Stimulated activated CD8-positive, alpha-beta memory T cell treated with anti-CD3 and anti-CD28 coated beads, Interleukin-15, amount 100 ng/mL, for 4 hours (primary cell): ENCODE measurements at regions not wholly inside any gene's neighbourhood (a gene's known extent, or its start where the extent isn't known, plus 50 kb on each side); places are given as distances from the start of the nearest gene placed in this dataset.
"Not testable (repeated sequence)": the region's sequence is repeated elsewhere in the genome, so short reads cannot be mapped to it uniquely, and the experiment has no call there.

Experiments
- DNase-seq, 2 donors: peaks; one replicate each; pipeline ENCODE4 v3.0.0-alpha.2; 2020; ENCODE audit warnings: low read depth in 2 of 2

- no peak for DNase-seq
These were observed 95.5 kb upstream of the CPEB2 start for GRCh38 chr4:14906805-14907204.

GRCh38 chr4:14908635-14909034, 93.6 kb upstream of the CPEB2 start:
- no peak for DNase-seq

GRCh38 chr4:14910411-14910810, 91.9 kb upstream of the CPEB2 start:
- no peak for DNase-seq

GRCh38 chr4:14912426-14912825, 89.9 kb upstream of the CPEB2 start:
- no peak for DNase-seq

GRCh38 chr4:14915018-14915417, 87.3 kb upstream of the CPEB2 start:
- DNase-seq = no peak

- DNase-seq = no peak
These were observed 85.6 kb upstream of the CPEB2 start for GRCh38 chr4:14916554-14917297.

GRCh38 chr4:14917298-14917633, 85.0 kb upstream of the CPEB2 start:
- DNase-seq = no peak

GRCh38 chr4:14918336-14918735, 83.9 kb upstream of the CPEB2 start:
- DNase-seq = no peak

GRCh38 chr4:14919785-14920184, 82.5 kb upstream of the CPEB2 start:
- no peak for DNase-seq

- no peak for DNase-seq
These were observed 82.0 kb upstream of the CPEB2 start for GRCh38 chr4:14920237-14920636.

GRCh38 chr4:14920759-14921320, 81.4 kb upstream of the CPEB2 start:
- no peak for DNase-seq

GRCh38 chr4:14921781-14922180, 80.5 kb upstream of the CPEB2 start:
- not testable (repeated sequence) for DNase-seq

- no peak for DNase-seq
These were observed 78.0 kb upstream of the CPEB2 start for GRCh38 chr4:14924076-14924811.

- DNase-seq = no peak
These were observed 77.4 kb upstream of the CPEB2 start for GRCh38 chr4:14924812-14925344.

GRCh38 chr4:14925471-14925870, 76.8 kb upstream of the CPEB2 start:
- DNase-seq = no peak

- no peak for DNase-seq
These were observed 75.9 kb upstream of the CPEB2 start for GRCh38 chr4:14926368-14926767.

- DNase-seq = no peak
These were observed 74.2 kb upstream of the CPEB2 start for GRCh38 chr4:14928035-14928434.

GRCh38 chr4:14929669-14930068, 72.6 kb upstream of the CPEB2 start:
- no peak for DNase-seq

- DNase-seq = no peak
These were observed 67.4 kb upstream of the CPEB2 start for GRCh38 chr4:14934704-14935390.

- DNase-seq = no peak
These were observed 58.5 kb upstream of the CPEB2 start for GRCh38 chr4:14943749-14944148.

GRCh38 chr4:14952352-14952751, 49.9 kb upstream of the CPEB2 start:
- no peak for DNase-seq
